GM13976 (cell line): ENCODE measurements at regions not wholly inside any gene's neighbourhood (a gene's known extent, or its start where the extent isn't known, plus 50 kb on each side); places are given as distances from the start of the nearest gene placed in this dataset.

ENCODE experiments used
- DNase-seq: peaks from one replicate; pipeline ENCODE4 v3.0.0; 2012; ENCODE audit warnings: low spot score
- CTCF ChIP-seq: IDR thresholded peaks from 2 replicates; pipeline ENCODE4 v1.5.1; 2012; ENCODE audit warnings: borderline replicate concordance, mild to moderate bottlenecking; ENCODE audit not compliant: insufficient read depth; ENCODE audit errors: extremely low read depth, missing control alignments, control extremely low read depth
- in situ Hi-C: fragments of 300-500 bp; cut with MboI; formaldehyde crosslinking; loops from one replicate; pipeline ENCODE4 v1.12.0; 2022; ENCODE audit warnings: low sequenced_read_pairs, mixed read lengths, inconsistent platforms; ENCODE audit not compliant: unreplicated experiment

DNA sequence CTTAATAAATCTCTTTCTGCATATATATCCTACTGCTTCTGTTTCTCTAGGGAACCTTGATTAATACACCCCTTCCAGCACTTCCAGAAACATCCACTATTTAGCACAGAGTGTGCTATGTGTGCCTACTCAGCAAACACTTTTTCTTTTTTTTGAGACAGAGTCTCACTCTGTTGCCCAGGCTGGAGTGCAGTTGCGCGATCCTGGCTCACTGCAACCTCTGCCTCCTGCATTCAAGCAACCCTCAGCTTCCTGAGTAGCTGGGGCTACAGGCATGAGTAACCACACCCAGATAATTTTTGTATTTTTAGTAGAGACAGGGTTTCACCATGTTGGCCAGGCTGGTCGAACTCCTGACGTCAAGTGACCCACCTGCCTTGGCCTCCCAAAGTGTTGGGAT, 266.9 kb upstream of the DIAPH2 start:
- no peak for TF ChIP-seq CTCF
- DNase-seq: no peak
- in situ Hi-C loops: no loop called here

DNA sequence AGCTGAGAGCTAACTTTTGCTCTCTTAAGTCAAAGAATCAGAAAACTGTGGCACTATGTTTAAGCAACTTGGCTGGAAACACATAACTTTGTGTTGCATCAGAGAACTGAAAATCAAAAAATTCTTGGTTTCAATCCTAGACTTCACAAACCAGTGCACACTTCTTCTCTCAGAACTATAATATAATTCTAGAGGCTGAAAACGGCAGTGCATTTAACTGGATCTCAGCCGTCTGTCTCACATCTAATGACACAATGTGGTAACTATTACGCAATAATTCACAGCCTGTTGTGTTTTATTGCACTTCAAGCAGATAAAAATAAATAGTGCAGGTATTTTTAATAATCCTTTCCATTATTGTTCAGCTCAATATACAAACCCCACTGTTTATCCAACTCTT, 260.6 kb upstream of the DIAPH2 start:
- no peak for TF ChIP-seq CTCF
- in situ Hi-C loops: no loop called here
- DNase-seq: no peak

GRCh38 chrX:96425200-96425599, 259.4 kb upstream of the DIAPH2 start:
- DNase-seq: no peak
- in situ Hi-C loops: no loop called here
- TF ChIP-seq CTCF: no peak

DNA sequence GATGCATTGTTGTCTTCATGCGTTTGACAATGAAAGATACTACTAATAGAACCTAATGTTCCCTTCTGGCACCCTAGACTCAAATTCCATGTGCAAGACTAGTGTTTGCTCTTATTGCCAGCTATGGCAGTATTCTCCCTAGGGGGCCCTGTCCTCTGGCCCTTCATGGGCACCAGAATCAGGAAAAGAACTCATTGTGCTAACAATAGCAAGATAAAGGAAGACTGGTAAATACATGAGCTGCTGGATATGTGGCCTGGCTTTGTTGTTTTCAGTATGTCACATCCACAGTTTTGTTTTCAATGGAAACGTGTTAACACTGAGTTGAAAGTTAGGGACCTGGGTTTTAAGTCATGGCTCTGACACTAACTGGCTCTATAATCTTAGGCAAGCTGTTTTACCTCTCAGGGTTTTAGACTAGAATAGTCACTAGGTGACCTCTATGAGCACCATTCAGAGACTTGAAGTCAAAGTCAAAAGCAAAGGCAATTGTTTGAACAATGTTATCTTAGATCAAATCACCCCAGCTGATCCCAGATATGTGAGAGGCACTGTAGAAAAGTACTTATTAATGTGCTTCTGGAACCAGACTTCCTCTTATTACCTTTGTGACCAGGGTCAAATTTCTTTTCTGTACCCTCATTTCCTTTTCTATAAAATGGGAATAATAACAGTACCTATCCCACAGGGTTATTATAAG, 253.7 kb upstream of the DIAPH2 start:
- no peak for DNase-seq
- no peak for TF ChIP-seq CTCF
- in situ Hi-C loops: no loop called here

DNA sequence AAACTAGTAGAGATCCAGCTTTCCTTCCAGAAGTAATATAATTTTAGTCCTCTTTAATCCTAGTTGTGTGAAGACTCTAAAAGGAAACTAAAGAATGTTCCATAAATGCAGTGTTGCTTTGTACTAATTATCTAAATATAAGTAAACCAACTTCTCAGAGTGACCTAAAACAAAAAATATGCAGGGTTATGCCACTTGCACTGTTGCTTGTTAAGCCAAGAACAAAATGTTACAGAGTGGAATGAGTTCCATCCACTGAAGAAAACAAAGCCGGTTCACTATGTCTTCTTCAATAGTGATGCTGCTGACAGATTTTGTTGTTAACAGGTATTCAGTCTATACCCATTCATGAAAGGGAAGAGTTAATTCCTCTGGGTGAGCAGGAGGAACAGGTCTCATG, 252.0 kb upstream of the DIAPH2 start:
- no peak for DNase-seq
- in situ Hi-C loops: no loop called here

DNA sequence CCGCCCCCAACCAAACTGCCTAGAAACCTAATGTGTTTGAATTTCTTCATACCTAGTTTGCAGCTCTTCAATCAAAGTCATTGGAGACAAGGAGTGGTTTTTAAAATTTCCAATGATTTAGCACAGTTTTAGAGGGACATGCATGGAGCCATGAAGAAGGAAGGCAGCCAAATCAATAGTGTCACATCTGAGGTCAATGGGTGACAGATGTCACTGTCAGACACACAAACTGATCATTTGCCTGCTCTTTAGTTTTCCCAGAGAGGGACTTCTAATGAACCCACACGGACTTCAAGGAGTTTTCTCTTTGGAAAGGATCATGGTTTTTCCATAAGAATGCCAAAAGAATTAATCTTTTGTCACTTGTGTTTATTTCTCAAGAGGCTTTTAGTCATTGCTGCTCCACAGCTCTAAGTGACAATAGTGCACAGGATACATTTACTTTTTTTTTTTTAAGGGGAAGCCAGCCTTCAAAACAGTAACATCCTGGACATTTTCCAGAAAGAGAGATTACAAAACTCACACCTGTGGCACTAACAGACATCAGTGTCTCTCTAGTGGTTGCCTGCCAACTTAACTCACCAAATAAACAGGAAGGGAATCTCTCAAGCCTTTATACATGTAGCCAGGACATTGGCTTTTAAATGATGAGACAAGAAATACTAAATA, 251.1 kb upstream of the DIAPH2 start:
- no peak for DNase-seq
- in situ Hi-C loops: no loop called here
- TF ChIP-seq CTCF: no peak

More for the DNA sequence above, 252.0 kb upstream of the DIAPH2 start:
- TF ChIP-seq CTCF: no peak
